NCI-H2029 treated with DMSO at 0.1 percent for 48 hours (cell line): ENCODE measurements at regions not wholly inside any gene's neighbourhood (a gene's known extent, or its start where the extent isn't known, plus 50 kb on each side); places are given as distances from the start of the nearest gene placed in this dataset.
A peak's percentile ranks its signal among the peaks of the same experiment; 100 is the strongest.

Experiments used
- DNase-seq: peaks from one replicate; lab custom pipeline; 2025; lab: John Stamatoyannopoulos, UW

- DNase-seq = no peak
Observed at GRCh38 chr12:19953734-19954133, 414.6 kb upstream of the PDE3A start.

- DNase-seq = no peak
Observed at GRCh38 chr12:19954163-19954562, 414.2 kb upstream of the PDE3A start.

DNA sequence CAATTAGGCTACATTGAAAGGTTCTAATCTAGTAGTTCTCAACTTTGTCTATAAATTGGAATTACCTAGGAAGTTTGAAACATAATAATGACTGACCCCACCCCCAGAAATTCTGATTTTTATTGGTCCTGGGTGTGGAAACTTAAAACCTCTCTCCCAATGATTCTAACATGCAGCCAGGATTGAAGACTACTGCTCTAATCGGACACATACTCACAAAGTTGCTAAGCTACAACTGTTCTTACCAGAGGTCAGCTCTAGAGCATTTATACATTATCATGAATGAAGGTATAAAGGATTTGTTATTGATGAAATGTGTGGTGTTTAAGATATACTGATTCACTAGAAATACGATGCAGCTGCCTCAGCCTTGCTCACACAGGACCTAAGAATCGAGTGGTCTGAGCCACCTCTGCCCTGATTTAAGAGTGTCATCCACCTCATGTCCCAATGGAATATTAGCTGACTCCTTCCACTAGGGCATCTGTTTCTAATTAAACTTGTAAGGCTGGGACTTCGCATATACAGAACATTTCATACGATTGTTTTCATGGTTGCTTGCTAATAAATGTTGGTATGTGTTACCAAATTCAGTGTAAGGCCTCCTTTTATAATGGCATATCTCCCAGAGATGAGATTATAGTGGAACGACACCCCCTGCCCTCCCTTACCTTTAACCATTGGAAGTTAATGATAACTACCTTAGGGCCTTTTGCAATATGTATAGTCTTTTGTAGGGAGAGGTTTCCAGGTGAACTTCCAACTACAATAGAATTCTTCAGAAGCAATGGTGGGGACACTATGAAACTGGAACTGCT, 410.8 kb upstream of the PDE3A start:
- DNase-seq = no peak

GRCh38 chr12:19958389-19958788, 409.9 kb upstream of the PDE3A start:
- no peak for DNase-seq

- no peak for DNase-seq
Observed at GRCh38 chr12:19959353-19959752, 409.0 kb upstream of the PDE3A start.

DNA sequence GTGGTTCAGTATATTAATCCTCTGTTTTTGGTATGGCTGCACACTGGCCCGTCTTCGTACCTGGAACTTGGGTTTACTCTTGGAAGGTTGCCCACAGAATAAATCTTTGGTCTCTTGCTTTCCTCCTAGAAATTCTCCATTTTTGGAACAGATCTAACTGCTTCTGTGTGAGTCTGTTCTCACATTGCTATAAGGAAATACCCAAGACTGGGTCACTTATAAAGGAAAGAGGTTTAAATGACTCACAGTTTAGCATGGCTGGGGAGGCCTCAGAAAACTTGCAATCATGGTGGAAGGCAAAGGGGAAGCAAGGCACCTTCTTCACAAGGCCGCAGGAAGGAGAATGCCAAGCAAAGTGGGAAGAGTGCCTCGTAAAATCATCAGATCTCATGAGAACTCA, 407.8 kb upstream of the PDE3A start:
- DNase-seq = no peak

DNA sequence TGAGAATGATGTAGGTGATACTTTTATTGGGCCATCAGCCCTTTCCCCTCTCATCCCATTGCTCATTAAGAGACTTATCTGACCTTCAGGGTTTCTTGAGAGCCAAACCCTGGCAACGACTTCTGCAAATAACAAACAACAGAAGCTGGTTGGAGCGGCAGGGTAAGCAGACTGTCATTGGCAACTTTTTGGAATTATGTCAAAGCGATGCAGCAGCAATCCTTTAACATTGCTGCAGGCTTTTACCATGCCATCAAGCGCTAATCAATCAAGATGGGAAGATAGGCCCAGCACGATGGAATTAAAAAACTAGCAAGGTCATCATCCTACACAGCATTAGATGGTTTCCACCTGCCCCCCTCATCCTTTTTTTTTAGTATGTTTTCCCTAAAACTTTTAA, 406.1 kb upstream of the PDE3A start:
- DNase-seq = no peak

- DNase-seq = no peak
Observed at GRCh38 chr12:19963972-19964371, 404.4 kb upstream of the PDE3A start.

DNA sequence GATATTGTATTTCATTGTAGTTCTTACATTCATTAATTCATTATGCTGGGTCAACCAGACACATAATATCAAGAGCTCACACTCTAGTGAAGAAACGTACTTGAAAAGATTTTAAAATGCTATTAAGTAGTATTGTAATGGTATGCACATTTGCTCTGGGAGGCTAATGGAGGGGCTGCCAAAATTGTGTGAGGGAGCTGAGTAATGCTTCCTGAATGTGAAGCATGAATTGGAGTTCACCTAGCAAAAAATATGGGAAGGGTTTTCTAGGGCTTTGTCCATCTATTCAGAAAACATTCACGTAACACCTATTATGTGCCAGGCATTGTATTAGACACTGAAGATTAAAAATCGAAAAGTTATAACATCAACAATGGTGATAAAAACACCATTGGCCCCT, 403.8 kb upstream of the PDE3A start:
- DNase-seq = no peak

DNA sequence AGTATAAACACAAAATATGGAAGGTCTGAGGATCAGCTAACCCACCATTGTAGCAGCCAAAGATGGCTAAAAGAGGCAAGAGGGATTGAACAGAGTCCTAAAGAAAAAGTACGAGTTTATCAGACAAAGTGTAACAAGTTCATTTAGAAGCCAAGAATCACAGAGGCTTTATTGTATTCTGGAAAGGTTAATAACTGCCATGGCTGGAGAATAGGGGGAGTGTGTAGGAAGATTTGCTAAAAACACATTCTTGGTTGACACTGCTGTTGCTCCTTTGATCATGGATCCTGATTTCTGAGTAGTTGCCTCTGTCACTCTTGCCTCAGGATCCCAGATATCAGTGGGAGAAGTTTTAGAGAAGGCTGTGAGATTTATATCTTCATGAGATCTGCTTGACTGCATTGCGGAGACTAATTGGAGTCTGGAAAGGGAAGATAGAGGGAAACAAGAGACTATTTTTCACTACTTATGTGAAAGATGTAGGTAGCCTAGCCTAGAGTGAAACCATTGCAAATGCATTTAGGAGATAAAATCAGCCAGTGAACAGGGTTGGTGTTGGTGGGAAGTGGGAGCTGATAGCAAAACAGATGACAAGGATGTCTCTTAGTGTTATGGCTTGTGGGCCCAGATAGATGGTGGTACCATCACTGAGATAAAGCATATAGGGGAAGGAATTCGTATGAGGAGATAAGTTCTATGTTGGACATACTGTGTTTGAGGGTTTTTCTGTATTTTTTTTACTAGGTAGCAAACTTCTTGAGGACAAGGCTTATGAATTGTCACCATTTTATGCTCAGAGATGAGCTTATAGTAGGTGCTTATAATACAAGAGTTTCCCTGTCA, 402.9 kb upstream of the PDE3A start:
- no peak for DNase-seq

GRCh38 chr12:19967001-19967400, 401.3 kb upstream of the PDE3A start:
- DNase-seq = peak; percentile 30

GRCh38 chr12:19967431-19967830, 400.9 kb upstream of the PDE3A start:
- DNase-seq = peak; percentile 71

GRCh38 chr12:19970116-19970515, 398.2 kb upstream of the PDE3A start:
- no peak for DNase-seq

DNA sequence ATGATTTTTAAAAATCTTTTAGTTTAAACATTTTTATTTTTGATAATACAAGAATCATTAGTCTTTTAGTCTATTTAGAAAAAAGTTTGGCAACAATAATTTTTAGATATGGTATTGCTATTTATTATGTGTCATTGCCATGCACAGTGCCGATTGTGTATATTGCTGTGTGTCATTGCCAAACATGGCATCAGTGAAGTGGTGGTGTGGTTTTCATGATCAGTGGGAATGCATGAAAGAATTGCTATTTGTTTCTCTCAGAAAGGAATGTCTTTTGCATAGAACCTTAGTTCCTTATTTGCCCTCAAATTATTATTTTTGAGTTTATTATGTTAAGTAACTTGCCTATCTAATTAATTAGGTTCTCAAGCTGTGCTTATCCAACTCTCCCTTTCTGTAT, 397.5 kb upstream of the PDE3A start:
- no peak for DNase-seq

DNA sequence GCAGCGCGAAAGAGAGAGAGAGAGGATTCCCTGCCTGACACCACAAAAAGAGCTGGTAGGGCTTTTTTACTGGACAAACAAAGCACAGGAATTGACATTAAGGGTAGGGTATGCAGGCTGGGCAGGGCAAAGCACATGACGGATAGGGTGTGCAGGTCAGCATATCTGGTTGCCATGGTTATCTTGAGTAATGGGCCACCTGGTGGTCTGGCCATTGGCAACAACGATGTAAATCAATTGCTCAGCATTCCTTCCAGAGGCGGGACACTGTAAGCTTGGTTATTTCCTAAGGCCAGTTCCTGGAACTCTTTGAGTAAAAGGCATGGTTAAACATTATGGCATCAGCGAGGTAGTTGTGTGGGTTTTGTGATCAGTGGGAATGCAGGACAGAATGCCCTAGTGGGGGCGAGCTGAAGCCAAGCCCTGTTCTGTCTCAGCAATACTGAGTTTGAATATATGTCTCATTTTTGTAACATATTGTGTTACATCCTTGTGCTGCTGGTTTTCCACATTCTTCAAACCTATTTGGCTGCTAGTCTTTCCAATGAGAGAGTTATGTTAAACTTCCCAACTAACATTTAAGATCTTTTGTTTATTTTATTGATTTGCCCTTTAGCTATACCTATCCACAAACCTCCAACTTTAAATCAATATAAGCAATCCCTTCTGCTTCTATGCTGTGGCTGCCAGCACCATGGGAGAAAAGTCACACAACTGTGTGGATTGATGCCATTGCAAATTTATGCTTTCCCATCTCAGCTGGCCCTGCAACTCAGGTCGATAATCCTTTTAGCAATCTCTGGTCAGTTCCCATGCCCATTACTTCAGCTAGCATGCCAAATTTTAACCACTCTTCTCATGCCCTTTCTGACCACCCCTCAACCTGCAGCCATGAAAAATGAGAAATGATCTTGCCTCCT, 396.7 kb upstream of the PDE3A start:
- no peak for DNase-seq

GRCh38 chr12:19972325-19973288, 395.7 kb upstream of the PDE3A start:
- DNase-seq = no peak

DNA sequence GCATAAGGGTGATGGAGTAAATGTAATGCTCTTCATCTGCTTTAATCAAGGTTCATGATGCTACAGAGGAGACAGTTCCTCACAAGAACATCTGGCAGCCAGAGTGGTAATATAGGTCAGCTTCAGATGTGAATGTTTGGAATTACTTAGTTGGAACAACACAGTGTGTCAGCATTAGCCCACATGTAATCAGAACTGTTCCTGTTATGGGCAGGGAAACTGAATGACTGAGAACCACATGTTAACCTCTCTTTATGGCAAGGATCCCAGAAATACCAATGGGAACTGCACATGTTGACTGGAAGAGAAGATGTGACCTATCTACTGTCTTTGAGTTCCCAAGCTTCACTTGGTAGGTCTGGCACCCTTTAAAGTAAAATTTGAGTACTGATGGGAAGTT, 390.1 kb upstream of the PDE3A start:
- no peak for DNase-seq

- no peak for DNase-seq
Observed at GRCh38 chr12:19979584-19979983, 388.8 kb upstream of the PDE3A start.

DNA sequence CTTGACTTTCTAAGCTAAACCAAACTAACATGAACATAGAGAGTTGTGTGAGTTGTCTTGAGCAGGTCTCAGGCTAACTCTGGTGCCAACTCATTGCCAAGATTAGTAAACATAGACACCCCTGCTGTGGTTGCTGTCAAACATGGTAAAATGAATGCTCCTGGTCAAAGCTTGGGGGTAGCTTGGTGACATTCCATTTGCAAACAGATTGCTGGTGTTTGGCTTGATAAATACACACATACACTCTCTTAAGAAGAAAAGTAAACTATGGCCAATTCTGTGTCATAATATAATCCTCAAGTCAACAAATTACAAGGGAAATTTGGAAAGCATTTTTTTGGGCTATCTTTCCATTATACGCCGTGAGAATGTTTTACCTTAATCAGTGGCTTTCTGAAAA, 386.4 kb upstream of the PDE3A start:
- DNase-seq = no peak

GRCh38 chr12:19988001-19988400, 380.3 kb upstream of the PDE3A start:
- no peak for DNase-seq

- no peak for DNase-seq
Observed at GRCh38 chr12:19988459-19988873, 379.9 kb upstream of the PDE3A start.
